A549 (cell line): ENCODE measurements at regions not wholly inside any gene's neighbourhood (a gene's known extent, or its start where the extent isn't known, plus 50 kb on each side); places are given as distances from the start of the nearest gene placed in this dataset.

Source experiments
- ATAC-seq, 2 experiments: fragments of 200-7000 bp in 1 of 2; fragments of >200 bp in 1 of 2; cut with Nextera tagmentation in 1 of 2; cut with Tn5 transposase in 1 of 2; 3 replicates each; pipeline versions ENCODE4 v1.8.0 to v1.9.1; 2018 to 2020; ENCODE audit warnings: mild to moderate bottlenecking in 1 of 2, moderate library complexity in 1 of 2
- CTCF ChIA-PET: fragments of 300-600 bp; sonication (Branson Sonifier 250); formaldehyde crosslinking; extraction: SDS; loops from one replicate; lab custom pipeline; 2021; ENCODE audit warnings: antibody characterized with exemption, inconsistent platforms; lab: Yijun Ruan, JAX
- POLR2A ChIA-PET: fragments of 350-600 bp; formaldehyde crosslinking; extraction: SDS; loops from one replicate; lab custom pipeline; 2021; ENCODE audit warnings: antibody characterized with exemption, inconsistent platforms; lab: Yijun Ruan, JAX
- DNase-seq, 2 experiments: peaks; one replicate each; pipeline versions ENCODE4 v3.0.0 to v3.0.0-alpha.2; 2011 to 2016; ENCODE audit warnings: low read depth in 1 of 2, low spot score in 1 of 2
- FAIRE-seq: peaks from 2 replicates; lab custom pipeline; 2011; peaks lifted over from hg19 to GRCh38; lab: Jason Lieb, UNC
- H3K27ac ChIP-seq, 2 experiments: fragments of >200 bp; sonication (Bioruptor Twin); formaldehyde crosslinking; 3 replicates each; pipeline ENCODE4 v1.5.1; 2016 to 2017
- H3K4me1 ChIP-seq: fragments of >200 bp; sonication (Bioruptor Twin); formaldehyde crosslinking; 3 replicates; pipeline ENCODE4 v1.6.1; 2016
- H3K4me2 ChIP-seq: fragments of >200 bp; sonication (Bioruptor Twin); formaldehyde crosslinking; 3 replicates; pipeline ENCODE4 v1.6.1; 2016
- H3K4me3 ChIP-seq: fragments of >200 bp; sonication (Bioruptor Twin); formaldehyde crosslinking; 3 replicates; pipeline ENCODE4 v1.5.1; 2016
- H3K9me3 ChIP-seq: fragments of >200 bp; sonication (Bioruptor Twin); formaldehyde crosslinking; 3 replicates; pipeline ENCODE4 v1.6.1; 2016
- ATOH8 ChIP-seq: fragments of 250-450 bp; sonication (Bioruptor Pico); IDR thresholded peaks from 2 replicates; pipeline ENCODE4 v1.5.0; 2020; ENCODE audit warnings: low read depth, mild to moderate bottlenecking, moderate library complexity
- BCL3 ChIP-seq: fragments of >200 bp; sonication (Bioruptor Twin); formaldehyde crosslinking; IDR thresholded peaks from 3 replicates; pipeline ENCODE4 v1.6.1; 2016
- CBX8 ChIP-seq: fragments of 200-600 bp; sonication (generic); IDR thresholded peaks from 2 replicates; pipeline ENCODE4 v1.6.1; 2016
- CHD2 ChIP-seq: fragments of 150-350 bp; IDR thresholded peaks from 2 replicates; pipeline ENCODE4 v1.6.1; 2014; ENCODE audit warnings: low read length; ENCODE audit not compliant: partially characterized antibody
- CTCF ChIP-seq: fragments of >200 bp; sonication (Bioruptor Twin); formaldehyde crosslinking; IDR thresholded peaks from 3 replicates; pipeline ENCODE4 v1.5.1; 2016
- E2F6 ChIP-seq: IDR thresholded peaks from 2 replicates; pipeline ENCODE4 v1.6.1; 2012; ENCODE audit warnings: low read depth, borderline replicate concordance
- ELK1 ChIP-seq: fragments of 150-350 bp; IDR thresholded peaks from 2 replicates; pipeline ENCODE4 v1.6.1; 2014; ENCODE audit warnings: low read depth, mild to moderate bottlenecking, low read length
- ESRRA ChIP-seq: fragments of 150-350 bp; IDR thresholded peaks from 2 replicates; pipeline ENCODE4 v1.6.1; 2014; ENCODE audit warnings: mild to moderate bottlenecking, low read length, borderline replicate concordance
- FOSB ChIP-seq: fragments of 250-450 bp; sonication (Bioruptor Pico); IDR thresholded peaks from 2 replicates; pipeline ENCODE4 v1.5.0; 2020; ENCODE audit warnings: mild to moderate bottlenecking, moderate library complexity
- FOSL2 ChIP-seq, 2 experiments: fragments of 450-650 bp in 1 of 2; fragments of >200 bp in 1 of 2; sonication (Bioruptor Twin) in 1 of 2; formaldehyde crosslinking; IDR thresholded peaks; 2 replicates each; pipeline versions ENCODE4 v1.5.0 to v1.6.1; 2016 to 2020; ENCODE audit warnings: mild to moderate bottlenecking in 1 of 2, moderate library complexity in 1 of 2
- FOXS1 ChIP-seq: fragments of 250-450 bp; sonication (Bioruptor Pico); IDR thresholded peaks from 2 replicates; pipeline ENCODE4 v1.5.0; 2020; ENCODE audit warnings: mild to moderate bottlenecking, moderate library complexity
- GATA3 ChIP-seq: IDR thresholded peaks from 2 replicates; pipeline ENCODE4 v1.6.1; 2012; ENCODE audit warnings: borderline replicate concordance
- HDAC2 ChIP-seq: fragments of 200-600 bp; sonication (generic); IDR thresholded peaks from 2 replicates; pipeline ENCODE4 v1.6.1; 2016
- HOXB13 ChIP-seq: fragments of 250-450 bp; sonication (Bioruptor Pico); IDR thresholded peaks from 2 replicates; pipeline ENCODE4 v1.5.0; 2020; ENCODE audit warnings: low read depth, mild to moderate bottlenecking, moderate library complexity
- KDM1A ChIP-seq: fragments of 200-600 bp; sonication (generic); IDR thresholded peaks from 2 replicates; pipeline ENCODE4 v1.6.1; 2016; ENCODE audit warnings: low read depth, mild to moderate bottlenecking
- NFE2L2 ChIP-seq: fragments of 150-350 bp; conservative IDR thresholded peaks from 2 replicates; pipeline ENCODE4 v1.6.1; 2014; ENCODE audit warnings: low read length
- NPAS2 ChIP-seq: fragments of 250-450 bp; sonication (Bioruptor Pico); IDR thresholded peaks from 2 replicates; pipeline ENCODE4 v1.8.0; 2022; ENCODE audit warnings: mild to moderate bottlenecking, moderate library complexity, borderline replicate concordance
- POLR2A ChIP-seq: IDR thresholded peaks from 2 replicates; pipeline ENCODE4 v1.6.1; 2012; ENCODE audit warnings: mild to moderate bottlenecking, low read length
- RAD21 ChIP-seq, 2 experiments: fragments of >200 bp in 1 of 2; sonication (Bioruptor Twin) in 1 of 2; formaldehyde crosslinking in 1 of 2; IDR thresholded peaks in 1 of 2; conservative IDR thresholded peaks in 1 of 2; 2 replicates in 1 of 2; 3 replicates in 1 of 2; pipeline ENCODE4 v1.6.1; 2012 to 2018; ENCODE audit warnings: inconsistent platforms in 1 of 2
- RNF2 ChIP-seq: fragments of 200-600 bp; sonication (generic); IDR thresholded peaks from 2 replicates; pipeline ENCODE4 v1.6.1; 2016; ENCODE audit warnings: low read depth, mild to moderate bottlenecking, antibody characterized with exemption, moderate library complexity, borderline replicate concordance
- SREBF2 ChIP-seq: fragments of 450-650 bp; IDR thresholded peaks from 2 replicates; pipeline ENCODE4 v1.6.1; 2014; ENCODE audit warnings: mild to moderate bottlenecking, moderate library complexity
- TFCP2L1 ChIP-seq: fragments of 250-450 bp; sonication (Bioruptor Pico); IDR thresholded peaks from 2 replicates; pipeline ENCODE4 v1.5.0; 2021; ENCODE audit warnings: mild to moderate bottlenecking
- USF2 ChIP-seq: fragments of 450-650 bp; IDR thresholded peaks from 2 replicates; pipeline ENCODE4 v1.6.1; 2014; ENCODE audit warnings: antibody characterized with exemption
- ZC3H11A ChIP-seq: fragments of 450-650 bp; IDR thresholded peaks from 2 replicates; pipeline ENCODE4 v1.6.1; 2014; ENCODE audit warnings: antibody characterized with exemption, mild to moderate bottlenecking
- ZFP36 ChIP-seq: fragments of 450-650 bp; IDR thresholded peaks from 2 replicates; pipeline ENCODE4 v1.6.1; 2014; ENCODE audit warnings: borderline replicate concordance; ENCODE audit not compliant: partially characterized antibody
- ZSCAN20 ChIP-seq: fragments of 250-450 bp; sonication (Bioruptor Pico); IDR thresholded peaks from 2 replicates; pipeline ENCODE4 v1.8.0; 2022; ENCODE audit warnings: mild to moderate bottlenecking, moderate library complexity
- WGBS: methylation state at CpG from one replicate; pipeline ENCODE4 v1.1.6; 2017; ENCODE audit errors: missing lambda C conversion rate; 5-methylcytosine and 5-hydroxymethylcytosine counted together

- TF ChIP-seq USF2 (no peak), ZFP36 (no peak)
Measured at GRCh38 chr11:13090228-13090708, 81.2 kb downstream of the RASSF10 start (continued).

- TF ChIP-seq FOSB (CRISPR knock-in tag) (no peak), TFCP2L1 (CRISPR knock-in tag) (no peak), RAD21 (conservative IDR thresholded peaks at IDR 0.05 in 1 of 2, IDR thresholded peaks at IDR 0.05 in 1 of 2) (no peak), HOXB13 (no peak), HDAC2 (no peak), SREBF2 (no peak), E2F6 (no peak), NFE2L2 (no peak), ATOH8 (CRISPR knock-in tag) (no peak)
- TF ChIP-seq, all 56 proteins: peak for 0
- Histone ChIP-seq H3K4me1 (peaks cover 23% of the 10 kb centered on the region), H3K9me3 (peaks cover 4% of the 10 kb centered on the region; the same call in 1 of the 3 replicates), H3K27ac (peak overlapping the region in 1 of 2 experiments; percentile 51; a peak in 3 of 6 replicates), H3K4me3 (no peak overlapping the region), H3K4me2 (no peak overlapping the region)
- ChIA-PET POLR2A (interaction anchor here (1.8 kb wide), 1 partner anchor 82 kb away, joined by 4 read pairs; no protein-coding TSS in a partner anchor), CTCF (no interaction called here)
- ATAC-seq (no peak), FAIRE-seq (no peak), DNase-seq (no peak)
Measured at GRCh38 chr11:13091373-13091772, 82.3 kb downstream of the RASSF10 start.

- no peak for ATAC-seq
- H3K4me3 ChIP-seq, result no peak overlapping the region
- TF ChIP-seq E2F6, result no peak
- TF ChIP-seq HDAC2, result no peak
- no peak for TF ChIP-seq FOSL2 (IDR thresholded peaks at IDR 0.05)
- TF ChIP-seq FOSL2 (CRISPR knock-in tag; IDR thresholded peaks at IDR 0.05), result no peak
- no peak for TF ChIP-seq FOXS1 (CRISPR knock-in tag)
- TF ChIP-seq USF2, result no peak
- TF ChIP-seq ZSCAN20 (CRISPR knock-in tag), result no peak
- no peak for TF ChIP-seq ZFP36
- TF ChIP-seq CTCF, result no peak
- no peak for TF ChIP-seq POLR2A
- TF ChIP-seq GATA3, result no peak
- TF ChIP-seq ZC3H11A, result no peak
- TF ChIP-seq CHD2, result no peak
- TF ChIP-seq CBX8, result no peak
- no peak for TF ChIP-seq BCL3
- no peak for TF ChIP-seq FOSB (CRISPR knock-in tag)
- TF ChIP-seq RNF2, result no peak
- no peak for TF ChIP-seq KDM1A
- TF ChIP-seq ESRRA, result no peak
- no peak for TF ChIP-seq NPAS2 (CRISPR knock-in tag)
- no peak for TF ChIP-seq ELK1
- TF ChIP-seq, all 56 proteins: peak for 0
- 68% methylated on average over 1 of the region's 1 CpG for WGBS
- no peak overlapping the region for H3K4me2 ChIP-seq
- peaks cover 4% of the 10 kb centered on the region; the same call in 1 of the 3 replicates for H3K9me3 ChIP-seq
- no peak for DNase-seq
- ChIA-PET CTCF (no interaction called here), POLR2A (no interaction called here)
- peak overlapping the region in 1 of 2 experiments; percentile 51; a peak in 3 of 6 replicates for H3K27ac ChIP-seq
- H3K4me1 ChIP-seq, result peaks cover 23% of the 10 kb centered on the region
- FAIRE-seq, result peak; percentile 92
Measured at GRCh38 chr11:13091804-13092203, 82.7 kb downstream of the RASSF10 start.
